Suprapubic skin (tissue), 3 donors: ENCODE measurements at regions not wholly inside any gene's neighbourhood (a gene's known extent, or its start where the extent isn't known, plus 50 kb on each side); places are given as distances from the start of the nearest gene placed in this dataset.

ENCODE experiments used
- POLR2AphosphoS5 ChIP-seq, 3 donors: sonication (generic); formaldehyde crosslinking; IDR thresholded peaks; one replicate each; pipeline ENCODE4 v1.6.1; 2017; ENCODE audit warnings: antibody characterized with exemption in 3 of 3
- TF ChIP-seq, protein P1 (sequence below), 2 donors: fragments of 200-600 bp in 1 of 2; fragments of 450-650 bp in 1 of 2; sonication (generic) in 1 of 2; IDR thresholded peaks; one replicate each; pipeline ENCODE4 v1.5.1; 2016 to 2019; ENCODE audit warnings: antibody characterized with exemption in 2 of 2, mild to moderate bottlenecking in 1 of 2, moderate library complexity in 1 of 2

DNA sequence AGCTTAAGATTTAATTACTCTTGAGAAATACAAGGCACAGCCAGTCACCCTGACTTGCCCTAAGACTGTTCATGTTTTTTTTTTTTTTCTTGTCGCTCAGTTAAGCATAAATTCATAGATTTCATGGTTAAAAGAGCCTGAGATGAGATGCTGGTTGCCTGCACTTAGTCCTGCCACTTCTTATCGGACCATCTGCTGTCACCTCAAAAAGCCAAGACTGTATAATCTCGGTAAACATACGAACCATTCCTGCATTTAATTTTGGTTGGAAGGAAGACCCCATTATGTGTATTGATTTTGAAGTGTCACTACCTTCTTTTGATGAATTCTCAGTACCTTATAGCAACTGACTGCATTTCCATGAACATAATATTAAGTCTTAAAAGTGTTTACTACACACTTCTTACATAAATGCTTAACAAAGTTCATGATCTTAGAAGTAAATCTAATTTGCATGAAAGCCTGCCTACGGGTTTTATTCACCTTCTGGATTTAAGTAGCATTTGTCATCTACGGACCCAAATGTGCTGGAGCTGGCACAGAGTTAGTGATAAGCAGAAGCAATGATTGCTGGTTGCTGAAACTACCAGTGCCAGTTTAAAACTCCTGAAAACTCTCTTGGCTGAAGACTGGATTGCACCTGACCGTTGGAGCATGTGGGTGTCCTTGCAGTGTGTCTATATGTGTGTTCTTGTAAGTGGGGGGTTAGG is 843.4 kb downstream of the TMEM182 start:
- TF ChIP-seq, protein P1, sequence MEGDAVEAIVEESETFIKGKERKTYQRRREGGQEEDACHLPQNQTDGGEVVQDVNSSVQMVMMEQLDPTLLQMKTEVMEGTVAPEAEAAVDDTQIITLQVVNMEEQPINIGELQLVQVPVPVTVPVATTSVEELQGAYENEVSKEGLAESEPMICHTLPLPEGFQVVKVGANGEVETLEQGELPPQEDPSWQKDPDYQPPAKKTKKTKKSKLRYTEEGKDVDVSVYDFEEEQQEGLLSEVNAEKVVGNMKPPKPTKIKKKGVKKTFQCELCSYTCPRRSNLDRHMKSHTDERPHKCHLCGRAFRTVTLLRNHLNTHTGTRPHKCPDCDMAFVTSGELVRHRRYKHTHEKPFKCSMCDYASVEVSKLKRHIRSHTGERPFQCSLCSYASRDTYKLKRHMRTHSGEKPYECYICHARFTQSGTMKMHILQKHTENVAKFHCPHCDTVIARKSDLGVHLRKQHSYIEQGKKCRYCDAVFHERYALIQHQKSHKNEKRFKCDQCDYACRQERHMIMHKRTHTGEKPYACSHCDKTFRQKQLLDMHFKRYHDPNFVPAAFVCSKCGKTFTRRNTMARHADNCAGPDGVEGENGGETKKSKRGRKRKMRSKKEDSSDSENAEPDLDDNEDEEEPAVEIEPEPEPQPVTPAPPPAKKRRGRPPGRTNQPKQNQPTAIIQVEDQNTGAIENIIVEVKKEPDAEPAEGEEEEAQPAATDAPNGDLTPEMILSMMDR (IDR thresholded peaks at IDR 0.05): no peak
- TF ChIP-seq POLR2AphosphoS5 (IDR thresholded peaks at IDR 0.05): no peak
